ENCODE measurements at regions not wholly inside any gene's neighbourhood (a gene's known extent, or its start where the extent isn't known, plus 50 kb on each side); places are given as distances from the start of the nearest gene placed in this dataset.
A peak's percentile ranks its signal among the peaks of the same experiment; 100 is the strongest.

DNA sequence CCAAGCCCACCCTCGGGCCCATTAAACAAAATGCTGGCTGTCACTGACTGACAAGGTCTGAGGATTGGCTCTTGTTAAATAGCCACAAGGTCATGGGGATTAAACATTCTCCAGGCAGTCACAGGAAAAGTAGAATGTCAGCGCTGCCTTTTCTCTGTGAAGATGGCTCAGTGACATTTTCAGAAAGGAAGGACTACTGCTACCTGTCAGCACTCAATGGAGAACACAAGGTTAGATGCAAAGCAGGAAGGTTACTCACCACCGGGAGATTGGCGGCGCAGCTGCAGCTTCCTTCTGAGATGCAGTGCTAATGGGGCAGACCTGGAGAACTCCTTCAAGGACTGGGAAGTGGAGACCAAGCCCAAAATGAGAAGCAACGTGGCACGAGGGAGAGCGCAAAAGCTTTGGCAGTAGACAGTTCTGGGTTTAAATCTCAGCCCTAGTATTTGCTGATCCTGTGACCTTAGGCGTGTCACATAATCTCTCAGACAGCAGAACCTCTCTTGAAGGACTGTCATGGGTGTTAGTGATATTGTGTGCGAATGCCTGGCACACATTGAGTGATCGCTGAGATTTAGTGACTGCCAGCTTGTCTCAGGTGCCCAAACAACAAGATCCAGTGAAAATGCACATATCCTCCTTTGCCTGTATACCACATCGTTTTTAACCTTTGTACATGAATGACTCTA lies 213.1 kb upstream of the BOD1L1 start:
- WGBS = 56% methylated on average over 12 of the region's 12 CpGs
- peak; percentile 89 for DNase-seq (ENCODE audit: extremely low spot score)
- Histone ChIP-seq H3K4me1 (no peaks in the 10 kb centered on the region), H3K4me3 (no peak overlapping the region), H3K9me3 (no peaks in the 10 kb centered on the region), H3K36me3 (no peaks in the 10 kb centered on the region), H3K27me3 (no peaks in the 10 kb centered on the region), H3K27ac (replicated peaks in 1 of 4) (no peak overlapping the region)
- no peak for TF ChIP-seq EP300 (IDR thresholded peaks at IDR 0.05)
- no peak for TF ChIP-seq POLR2AphosphoS5 (IDR thresholded peaks at IDR 0.05)
- TF ChIP-seq POLR2A (IDR thresholded peaks at IDR 0.05; ENCODE audit: low read depth) = no peak
- TF ChIP-seq, protein P1, sequence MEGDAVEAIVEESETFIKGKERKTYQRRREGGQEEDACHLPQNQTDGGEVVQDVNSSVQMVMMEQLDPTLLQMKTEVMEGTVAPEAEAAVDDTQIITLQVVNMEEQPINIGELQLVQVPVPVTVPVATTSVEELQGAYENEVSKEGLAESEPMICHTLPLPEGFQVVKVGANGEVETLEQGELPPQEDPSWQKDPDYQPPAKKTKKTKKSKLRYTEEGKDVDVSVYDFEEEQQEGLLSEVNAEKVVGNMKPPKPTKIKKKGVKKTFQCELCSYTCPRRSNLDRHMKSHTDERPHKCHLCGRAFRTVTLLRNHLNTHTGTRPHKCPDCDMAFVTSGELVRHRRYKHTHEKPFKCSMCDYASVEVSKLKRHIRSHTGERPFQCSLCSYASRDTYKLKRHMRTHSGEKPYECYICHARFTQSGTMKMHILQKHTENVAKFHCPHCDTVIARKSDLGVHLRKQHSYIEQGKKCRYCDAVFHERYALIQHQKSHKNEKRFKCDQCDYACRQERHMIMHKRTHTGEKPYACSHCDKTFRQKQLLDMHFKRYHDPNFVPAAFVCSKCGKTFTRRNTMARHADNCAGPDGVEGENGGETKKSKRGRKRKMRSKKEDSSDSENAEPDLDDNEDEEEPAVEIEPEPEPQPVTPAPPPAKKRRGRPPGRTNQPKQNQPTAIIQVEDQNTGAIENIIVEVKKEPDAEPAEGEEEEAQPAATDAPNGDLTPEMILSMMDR (IDR thresholded peaks at IDR 0.05) = no peak
- intact Hi-C loops (cut with DNase I) = no loop called here

DNA sequence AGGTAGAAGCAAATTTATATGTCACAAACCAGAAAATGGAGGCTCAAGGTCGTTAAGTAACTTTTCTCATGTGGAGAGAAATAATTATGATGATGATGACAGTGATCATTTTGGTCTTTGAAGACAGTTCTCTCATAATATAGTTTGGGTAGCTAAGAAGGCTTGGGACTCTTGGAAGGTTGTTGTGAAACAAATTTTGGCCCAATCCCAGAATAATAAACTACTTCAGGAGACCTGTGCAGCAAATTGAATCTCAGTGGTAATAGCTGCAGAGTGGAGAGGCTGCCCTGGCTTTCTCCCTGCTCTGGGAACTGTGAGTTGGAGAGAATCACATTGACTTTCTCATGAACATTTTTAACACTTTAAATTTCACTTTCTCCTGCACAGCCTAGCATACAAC lies 217.2 kb upstream of the BOD1L1 start:
- Histone ChIP-seq H3K27me3 (no peaks in the 10 kb centered on the region), H3K27ac (replicated peaks in 1 of 4) (no peak overlapping the region), H3K9me3 (no peaks in the 10 kb centered on the region), H3K4me3 (no peak overlapping the region), H3K36me3 (no peaks in the 10 kb centered on the region), H3K4me1 (no peaks in the 10 kb centered on the region)
- intact Hi-C loops (cut with DNase I) = no loop called here
- TF ChIP-seq POLR2A (IDR thresholded peaks at IDR 0.05; ENCODE audit: low read depth) (no peak), EP300 (IDR thresholded peaks at IDR 0.05) (no peak), POLR2AphosphoS5 (IDR thresholded peaks at IDR 0.05) (no peak)
- TF ChIP-seq, protein P1 (IDR thresholded peaks at IDR 0.05) = no peak
- DNase-seq (ENCODE audit: extremely low spot score) = no peak
- WGBS = 50% methylated on average over 1 of the region's 1 CpG

DNA sequence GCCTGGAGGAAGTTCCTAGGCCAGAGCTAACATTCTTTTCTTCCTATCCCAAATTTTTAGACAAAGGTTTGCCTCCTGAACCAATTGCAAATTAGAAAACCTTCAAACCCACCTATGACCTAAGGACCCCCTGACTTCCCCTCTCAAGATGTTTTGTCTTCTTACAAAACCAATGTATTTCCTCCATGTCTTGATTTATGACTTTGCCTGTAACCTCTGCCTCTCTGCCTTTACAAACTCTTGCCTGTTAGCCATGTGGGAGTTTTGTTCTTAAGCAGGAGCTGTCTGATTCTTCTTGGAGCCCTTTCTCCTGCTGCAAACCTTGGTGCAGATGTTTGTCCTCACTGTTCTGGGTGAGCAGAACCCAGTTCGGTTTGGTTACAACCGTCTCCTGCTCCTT lies 222.3 kb upstream of the BOD1L1 start:
- WGBS = 24% methylated on average over 2 of the region's 2 CpGs
- Histone ChIP-seq H3K27ac (replicated peaks in 1 of 4) (no peak overlapping the region), H3K4me1 (no peaks in the 10 kb centered on the region), H3K36me3 (no peaks in the 10 kb centered on the region), H3K27me3 (no peaks in the 10 kb centered on the region), H3K9me3 (no peaks in the 10 kb centered on the region), H3K4me3 (no peak overlapping the region)
- DNase-seq (ENCODE audit: extremely low spot score) = no peak
- intact Hi-C loops (cut with DNase I) = no loop called here
- TF ChIP-seq EP300 (IDR thresholded peaks at IDR 0.05) = no peak
- TF ChIP-seq, protein P1 (IDR thresholded peaks at IDR 0.05) = no peak
- TF ChIP-seq POLR2AphosphoS5 (IDR thresholded peaks at IDR 0.05) = no peak
- TF ChIP-seq POLR2A (IDR thresholded peaks at IDR 0.05; ENCODE audit: low read depth) = no peak

- intact Hi-C loops (cut with DNase I) = no loop called here
- Histone ChIP-seq H3K9me3 (no peaks in the 10 kb centered on the region), H3K4me1 (no peaks in the 10 kb centered on the region), H3K4me3 (no peak overlapping the region), H3K36me3 (no peaks in the 10 kb centered on the region), H3K27me3 (no peaks in the 10 kb centered on the region), H3K27ac (replicated peaks in 1 of 4) (no peak overlapping the region)
- DNase-seq (ENCODE audit: extremely low spot score) = peak; percentile 91
- TF ChIP-seq, protein P1 (IDR thresholded peaks at IDR 0.05) = no peak
- no peak for TF ChIP-seq POLR2AphosphoS5 (IDR thresholded peaks at IDR 0.05)
- TF ChIP-seq POLR2A (IDR thresholded peaks at IDR 0.05; ENCODE audit: low read depth) = no peak
- no peak for TF ChIP-seq EP300 (IDR thresholded peaks at IDR 0.05)
- 83% methylated on average over 12 of the region's 12 CpGs for WGBS
Measured at GRCh38 chr4:13851085-13851940, 223.8 kb upstream of the BOD1L1 start.

All from esophagus muscularis mucosa (tissue), 4 donors.